H9 (cell line): ENCODE measurements at regions not wholly inside any gene's neighbourhood (a gene's known extent, or its start where the extent isn't known, plus 50 kb on each side); places are given as distances from the start of the nearest gene placed in this dataset.

ENCODE experiments used
- DNase-seq: peaks from one replicate; pipeline ENCODE4 v3.0.0-alpha.2; 2017
- H2AFZ ChIP-seq: one replicate; pipeline ENCODE4 v1.6.1; 2013; ENCODE audit warnings: mild to moderate bottlenecking, low read length, control low read depth, moderate library complexity
- H2AK5ac ChIP-seq: 2 replicates; pipeline ENCODE4 v1.6.1; 2013; ENCODE audit warnings: low read length, control low read depth, mixed read lengths; ENCODE audit not compliant: insufficient read length
- H2BK120ac ChIP-seq: one replicate; pipeline ENCODE4 v1.6.1; 2013; ENCODE audit warnings: low read depth, mild to moderate bottlenecking, low read length, control low read depth, inconsistent platforms; ENCODE audit not compliant: poor library complexity, severe bottlenecking
- H2BK12ac ChIP-seq: 2 replicates; pipeline ENCODE4 v1.6.1; 2013; ENCODE audit warnings: low read length, control low read depth, mixed read lengths, low read depth; ENCODE audit not compliant: insufficient read length
- H2BK15ac ChIP-seq: 2 replicates; pipeline ENCODE4 v1.6.1; 2013; ENCODE audit warnings: low read depth, low read length, control low read depth
- H2BK20ac ChIP-seq: one replicate; pipeline ENCODE4 v1.6.1; 2013; ENCODE audit warnings: low read depth, mild to moderate bottlenecking, low read length, control low read depth, inconsistent platforms; ENCODE audit not compliant: poor library complexity, severe bottlenecking
- H2BK5ac ChIP-seq: 2 replicates; pipeline ENCODE4 v1.6.1; 2013; ENCODE audit warnings: low read length, control low read depth, mixed read lengths; ENCODE audit not compliant: insufficient read length
- H3K14ac ChIP-seq: 2 replicates; pipeline ENCODE4 v1.6.1; 2013; ENCODE audit warnings: low read length, control low read depth; ENCODE audit not compliant: insufficient read depth
- H3K18ac ChIP-seq: 2 replicates; pipeline ENCODE4 v1.6.1; 2013; ENCODE audit warnings: low read depth, mild to moderate bottlenecking, mixed read lengths, low read length, control low read depth; ENCODE audit not compliant: insufficient read length
- H3K23ac ChIP-seq: 2 replicates; pipeline ENCODE4 v1.6.1; 2013; ENCODE audit warnings: low read length, control low read depth, mixed read lengths, low read depth; ENCODE audit not compliant: insufficient read length
- H3K23me2 ChIP-seq: 2 replicates; pipeline ENCODE4 v1.6.1; 2013; ENCODE audit warnings: low read depth, mild to moderate bottlenecking, mixed read lengths, low read length, control low read depth; ENCODE audit not compliant: insufficient read length, poor library complexity, severe bottlenecking
- H3K27ac ChIP-seq: 2 replicates; pipeline ENCODE4 v1.5.1; 2013; ENCODE audit warnings: low read length, control low read depth, mixed read lengths, low read depth; ENCODE audit not compliant: insufficient read length
- H3K27me3 ChIP-seq: 2 replicates; pipeline ENCODE4 v1.6.1; 2013; ENCODE audit warnings: low read length, control low read depth, inconsistent platforms; ENCODE audit not compliant: insufficient read depth
- H3K4ac ChIP-seq: 2 replicates; pipeline ENCODE4 v1.6.1; 2013; ENCODE audit warnings: low read depth, mild to moderate bottlenecking, control low read depth, inconsistent platforms, low read length, moderate library complexity
- H3K4me1 ChIP-seq: 2 replicates; pipeline ENCODE4 v1.6.1; 2013; ENCODE audit warnings: low read length, control low read depth, inconsistent platforms; ENCODE audit not compliant: insufficient read depth
- H3K4me2 ChIP-seq: 2 replicates; pipeline ENCODE4 v1.6.1; 2013; ENCODE audit warnings: low read length, control low read depth, mixed read lengths; ENCODE audit not compliant: insufficient read length, insufficient read depth
- H3K56ac ChIP-seq: 2 replicates; pipeline ENCODE4 v1.6.1; 2013; ENCODE audit warnings: low read depth, mild to moderate bottlenecking, mixed read lengths, low read length, control low read depth; ENCODE audit not compliant: insufficient read length
- H3K79me1 ChIP-seq: 2 replicates; pipeline ENCODE4 v1.6.1; 2013; ENCODE audit warnings: low read depth, mild to moderate bottlenecking, moderate library complexity, low read length, control low read depth, inconsistent platforms; ENCODE audit not compliant: insufficient read depth, poor library complexity, severe bottlenecking
- H3K79me2 ChIP-seq: 2 replicates; pipeline ENCODE4 v1.6.1; 2013; ENCODE audit warnings: low read length, control low read depth, inconsistent platforms; ENCODE audit not compliant: insufficient read depth
- H3K9ac ChIP-seq: 2 replicates; pipeline ENCODE4 v1.6.1; 2013; ENCODE audit warnings: low read length, control low read depth, mixed read lengths; ENCODE audit not compliant: insufficient read length; ENCODE audit errors: extremely low read depth
- H3K9me3 ChIP-seq: one replicate; pipeline ENCODE4 v1.6.1; 2013; ENCODE audit warnings: low read depth, low read length, inconsistent platforms; ENCODE audit not compliant: control insufficient read depth
- H3T11ph ChIP-seq: one replicate; pipeline ENCODE4 v1.6.1; 2013; ENCODE audit warnings: mild to moderate bottlenecking, low read length, control low read depth, inconsistent platforms
- H4K20me1 ChIP-seq: one replicate; pipeline ENCODE4 v1.6.1; 2013; ENCODE audit not compliant: control insufficient read depth, insufficient read length, insufficient read depth
- H4K5ac ChIP-seq: 2 replicates; pipeline ENCODE4 v1.6.1; 2013; ENCODE audit warnings: low read depth, mild to moderate bottlenecking, mixed read lengths, low read length, control low read depth; ENCODE audit not compliant: insufficient read length
- H4K8ac ChIP-seq: replicated peaks from 2 replicates; pipeline ENCODE4 v1.6.1; 2013; ENCODE audit warnings: low read length, control low read depth, mixed read lengths, low read depth; ENCODE audit not compliant: insufficient read length
- H4K91ac ChIP-seq: 2 replicates; pipeline ENCODE4 v1.6.1; 2013; ENCODE audit warnings: low read depth, mild to moderate bottlenecking, moderate library complexity, mixed read lengths, low read length, control low read depth; ENCODE audit not compliant: insufficient read length
- H3K27ac Mint-ChIP-seq, 3 experiments: 2 replicates in 2 of 3; 3 replicates in 1 of 3; pipeline ENCODE4 v1.8.0; 2020 to 2021; ENCODE audit warnings: mixed read lengths in 3 of 3, mild to moderate bottlenecking in 1 of 3, moderate library complexity in 1 of 3
- H3K27me3 Mint-ChIP-seq: 2 replicates; pipeline ENCODE4 v1.8.0; 2021; ENCODE audit warnings: low read depth, mild to moderate bottlenecking, moderate library complexity, mixed read lengths
- H3K36me3 Mint-ChIP-seq, 3 experiments: 2 replicates in 2 of 3; 3 replicates in 1 of 3; pipeline ENCODE4 v1.8.0; 2020 to 2021; ENCODE audit warnings: low read depth in 3 of 3, mixed read lengths in 3 of 3; ENCODE audit not compliant: insufficient read depth in 1 of 3
- H3K4me1 Mint-ChIP-seq, 2 experiments: 2 replicates each; pipeline ENCODE4 v1.8.0; 2020; ENCODE audit warnings: mixed read lengths in 2 of 2
- H3K4me3 Mint-ChIP-seq, 2 experiments: 2 replicates in 1 of 2; 3 replicates in 1 of 2; pipeline ENCODE4 v1.8.0; 2020 to 2021; ENCODE audit warnings: mild to moderate bottlenecking in 2 of 2, mixed read lengths in 2 of 2, moderate library complexity in 1 of 2
- H3K9me3 Mint-ChIP-seq, 2 experiments: 2 replicates in 1 of 2; 3 replicates in 1 of 2; pipeline ENCODE4 v1.8.0; 2020; ENCODE audit warnings: mild to moderate bottlenecking in 2 of 2, mixed read lengths in 2 of 2, moderate library complexity in 1 of 2
- whole genome bisulfite sequencing: extraction: QIAGEN DNeasy Blood & Tissue Kit; methylation state at CpG from one replicate; pipeline ENCODE4 v1.1.7; 2013; ENCODE audit warnings: missing lambda C conversion rate, low lambda C conversion rate, mixed read lengths; ENCODE audit not compliant: insufficient read length; ENCODE audit errors: extremely low coverage; 5-methylcytosine and 5-hydroxymethylcytosine counted together
- TF ChIP-seq, protein P1 (sequence below): fragments of 200-600 bp; sonication (generic); conservative IDR thresholded peaks from 3 replicates; pipeline ENCODE4 v1.8.0; 2021; ENCODE audit warnings: antibody characterized with exemption, mild to moderate bottlenecking

DNA sequence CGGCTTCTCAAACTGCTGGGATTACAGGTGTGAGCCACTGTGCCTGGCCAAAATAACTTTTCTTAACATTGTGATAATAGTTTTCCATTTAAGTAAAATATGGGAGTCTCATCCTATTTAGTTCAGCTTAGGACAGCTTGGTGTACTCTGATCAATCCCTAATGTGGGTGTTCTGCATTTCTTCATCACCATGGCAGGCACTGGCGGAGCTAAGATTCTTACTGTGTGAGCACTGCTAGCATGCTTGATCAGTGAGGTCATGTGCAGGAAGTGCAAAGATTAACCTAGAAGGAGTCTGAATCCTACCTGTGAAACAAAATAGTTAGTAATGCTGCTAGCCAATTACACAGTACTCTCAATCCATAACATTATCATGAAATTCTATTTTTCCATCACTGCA, 1684.2 kb upstream of the SLC10A2 start:
- Histone ChIP-seq H2BK120ac (no peak overlapping the region), H3K56ac (no peak overlapping the region), H4K91ac (no peak overlapping the region), H3K4ac (no peak overlapping the region), H4K20me1 (no peaks in the 10 kb centered on the region), H3K4me2 (no peak overlapping the region), H2AFZ (no peak overlapping the region), H2BK20ac (no peak overlapping the region), H2BK15ac (no peak overlapping the region), H3K79me1 (no peaks in the 10 kb centered on the region), H3K9me3 (no peaks in the 10 kb centered on the region), H2BK5ac (no peak overlapping the region), H3K27me3 (no peaks in the 10 kb centered on the region), H4K5ac (no peak overlapping the region), H3K4me1 (no peaks in the 10 kb centered on the region), H3K79me2 (no peaks in the 10 kb centered on the region), H3K9ac (no peak overlapping the region), H3K14ac (no peak overlapping the region), H3K23ac (no peak overlapping the region), H3T11ph (no peak overlapping the region), H2BK12ac (no peak overlapping the region), H3K18ac (no peak overlapping the region), H3K23me2 (no peaks in the 10 kb centered on the region), H3K27ac (no peak overlapping the region), H2AK5ac (no peak overlapping the region), H4K8ac (no peak overlapping the region)
- DNase-seq, result no peak
- no peak overlapping the region; a peak in 1 of 7 replicates for H3K27ac Mint-ChIP-seq
- H3K4me3 Mint-ChIP-seq, result no peak overlapping the region
- no peaks in the 10 kb centered on the region for H3K27me3 Mint-ChIP-seq
- H3K4me1 Mint-ChIP-seq, result no peaks in the 10 kb centered on the region
- WGBS, result no CpG with 5 or more reads among the region's 2 CpGs
- TF ChIP-seq, protein P1, sequence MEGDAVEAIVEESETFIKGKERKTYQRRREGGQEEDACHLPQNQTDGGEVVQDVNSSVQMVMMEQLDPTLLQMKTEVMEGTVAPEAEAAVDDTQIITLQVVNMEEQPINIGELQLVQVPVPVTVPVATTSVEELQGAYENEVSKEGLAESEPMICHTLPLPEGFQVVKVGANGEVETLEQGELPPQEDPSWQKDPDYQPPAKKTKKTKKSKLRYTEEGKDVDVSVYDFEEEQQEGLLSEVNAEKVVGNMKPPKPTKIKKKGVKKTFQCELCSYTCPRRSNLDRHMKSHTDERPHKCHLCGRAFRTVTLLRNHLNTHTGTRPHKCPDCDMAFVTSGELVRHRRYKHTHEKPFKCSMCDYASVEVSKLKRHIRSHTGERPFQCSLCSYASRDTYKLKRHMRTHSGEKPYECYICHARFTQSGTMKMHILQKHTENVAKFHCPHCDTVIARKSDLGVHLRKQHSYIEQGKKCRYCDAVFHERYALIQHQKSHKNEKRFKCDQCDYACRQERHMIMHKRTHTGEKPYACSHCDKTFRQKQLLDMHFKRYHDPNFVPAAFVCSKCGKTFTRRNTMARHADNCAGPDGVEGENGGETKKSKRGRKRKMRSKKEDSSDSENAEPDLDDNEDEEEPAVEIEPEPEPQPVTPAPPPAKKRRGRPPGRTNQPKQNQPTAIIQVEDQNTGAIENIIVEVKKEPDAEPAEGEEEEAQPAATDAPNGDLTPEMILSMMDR, result no peak
- H3K9me3 Mint-ChIP-seq, result no peaks in the 10 kb centered on the region
- no peaks in the 10 kb centered on the region for H3K36me3 Mint-ChIP-seq
